A549 (cell line): ENCODE measurements at regions not wholly inside any gene's neighbourhood (a gene's known extent, or its start where the extent isn't known, plus 50 kb on each side); places are given as distances from the start of the nearest gene placed in this dataset.

Experiments used
- BCL3 ChIP-seq: fragments of >200 bp; sonication (Bioruptor Twin); formaldehyde crosslinking; IDR thresholded peaks from 3 replicates; pipeline ENCODE4 v1.6.1; 2016
- CBX2 ChIP-seq: fragments of 200-600 bp; sonication (generic); IDR thresholded peaks from 2 replicates; pipeline ENCODE4 v1.6.1; 2016; ENCODE audit warnings: low read depth, mild to moderate bottlenecking, borderline replicate concordance
- CTCF ChIP-seq: fragments of >200 bp; sonication (Bioruptor Twin); formaldehyde crosslinking; IDR thresholded peaks from 3 replicates; pipeline ENCODE4 v1.5.1; 2016
- JUN ChIP-seq, 2 experiments: fragments of >200 bp; sonication (Bioruptor Twin); formaldehyde crosslinking; IDR thresholded peaks; 2 replicates in 1 of 2; 3 replicates in 1 of 2; pipeline ENCODE4 v1.6.1; 2016 to 2017
- MAZ ChIP-seq: fragments of 150-350 bp; IDR thresholded peaks from 2 replicates; pipeline ENCODE4 v1.6.1; 2014; ENCODE audit warnings: antibody characterized with exemption, low read depth, low read length, borderline replicate concordance
- PBX3 ChIP-seq: IDR thresholded peaks from 2 replicates; pipeline ENCODE4 v1.6.1; 2012
- POLR2A ChIP-seq: IDR thresholded peaks from 2 replicates; pipeline ENCODE4 v1.6.1; 2012; ENCODE audit warnings: mild to moderate bottlenecking, low read length
- POLR2AphosphoS2 ChIP-seq: conservative IDR thresholded peaks from 2 replicates; pipeline ENCODE4 v1.6.1; 2012; ENCODE audit warnings: low read length, improper control_type of control experiment, inconsistent platforms
- REST ChIP-seq: fragments of 200-600 bp; sonication (generic); IDR thresholded peaks from 2 replicates; pipeline ENCODE4 v1.6.1; 2016; ENCODE audit warnings: antibody characterized with exemption, mild to moderate bottlenecking, moderate library complexity
- RNF2 ChIP-seq: fragments of 200-600 bp; sonication (generic); IDR thresholded peaks from 2 replicates; pipeline ENCODE4 v1.6.1; 2016; ENCODE audit warnings: low read depth, mild to moderate bottlenecking, antibody characterized with exemption, moderate library complexity, borderline replicate concordance
- ZNF302 ChIP-seq: fragments of 250-450 bp; sonication (Bioruptor Pico); IDR thresholded peaks from 2 replicates; pipeline ENCODE4 v1.9.0; 2021; ENCODE audit warnings: inconsistent platforms, mild to moderate bottlenecking, moderate library complexity
- ZSCAN20 ChIP-seq: fragments of 250-450 bp; sonication (Bioruptor Pico); IDR thresholded peaks from 2 replicates; pipeline ENCODE4 v1.8.0; 2022; ENCODE audit warnings: mild to moderate bottlenecking, moderate library complexity

- TF ChIP-seq POLR2AphosphoS2 = no peak
- no peak for TF ChIP-seq CTCF
- no peak for TF ChIP-seq POLR2A
- no peak for TF ChIP-seq JUN (IDR thresholded peaks at IDR 0.05)
- no peak for TF ChIP-seq CBX2
- no peak for TF ChIP-seq ZNF302 (CRISPR knock-in tag)
- no peak for TF ChIP-seq ZSCAN20 (CRISPR knock-in tag)
- no peak for TF ChIP-seq BCL3
- TF ChIP-seq MAZ = no peak
- no peak for TF ChIP-seq RNF2
- TF ChIP-seq REST = no peak
- no peak for TF ChIP-seq PBX3
These were observed 339.3 kb upstream of the POM121L12 start for GRCh38 chr7:52695973-52696595.
